H9 (cell line): ENCODE measurements at regions not wholly inside any gene's neighbourhood (a gene's known extent, or its start where the extent isn't known, plus 50 kb on each side); places are given as distances from the start of the nearest gene placed in this dataset.

Experiments used
- DNase-seq: peaks from one replicate; pipeline ENCODE4 v3.0.0-alpha.2; 2017
- H2AFZ ChIP-seq: one replicate; pipeline ENCODE4 v1.6.1; 2013; ENCODE audit warnings: mild to moderate bottlenecking, low read length, control low read depth, moderate library complexity
- H2AK5ac ChIP-seq: 2 replicates; pipeline ENCODE4 v1.6.1; 2013; ENCODE audit warnings: low read length, control low read depth, mixed read lengths; ENCODE audit not compliant: insufficient read length
- H2BK120ac ChIP-seq: one replicate; pipeline ENCODE4 v1.6.1; 2013; ENCODE audit warnings: low read depth, mild to moderate bottlenecking, low read length, control low read depth, inconsistent platforms; ENCODE audit not compliant: poor library complexity, severe bottlenecking
- H2BK12ac ChIP-seq: 2 replicates; pipeline ENCODE4 v1.6.1; 2013; ENCODE audit warnings: low read length, control low read depth, mixed read lengths, low read depth; ENCODE audit not compliant: insufficient read length
- H2BK15ac ChIP-seq: 2 replicates; pipeline ENCODE4 v1.6.1; 2013; ENCODE audit warnings: low read depth, low read length, control low read depth
- H2BK20ac ChIP-seq: one replicate; pipeline ENCODE4 v1.6.1; 2013; ENCODE audit warnings: low read depth, mild to moderate bottlenecking, low read length, control low read depth, inconsistent platforms; ENCODE audit not compliant: poor library complexity, severe bottlenecking
- H2BK5ac ChIP-seq: 2 replicates; pipeline ENCODE4 v1.6.1; 2013; ENCODE audit warnings: low read length, control low read depth, mixed read lengths; ENCODE audit not compliant: insufficient read length
- H3K14ac ChIP-seq: 2 replicates; pipeline ENCODE4 v1.6.1; 2013; ENCODE audit warnings: low read length, control low read depth; ENCODE audit not compliant: insufficient read depth
- H3K18ac ChIP-seq: 2 replicates; pipeline ENCODE4 v1.6.1; 2013; ENCODE audit warnings: low read depth, mild to moderate bottlenecking, mixed read lengths, low read length, control low read depth; ENCODE audit not compliant: insufficient read length
- H3K23ac ChIP-seq: 2 replicates; pipeline ENCODE4 v1.6.1; 2013; ENCODE audit warnings: low read length, control low read depth, mixed read lengths, low read depth; ENCODE audit not compliant: insufficient read length
- H3K23me2 ChIP-seq: 2 replicates; pipeline ENCODE4 v1.6.1; 2013; ENCODE audit warnings: low read depth, mild to moderate bottlenecking, mixed read lengths, low read length, control low read depth; ENCODE audit not compliant: insufficient read length, poor library complexity, severe bottlenecking
- H3K27ac ChIP-seq: 2 replicates; pipeline ENCODE4 v1.5.1; 2013; ENCODE audit warnings: low read length, control low read depth, mixed read lengths, low read depth; ENCODE audit not compliant: insufficient read length
- H3K27me3 ChIP-seq: 2 replicates; pipeline ENCODE4 v1.6.1; 2013; ENCODE audit warnings: low read length, control low read depth, inconsistent platforms; ENCODE audit not compliant: insufficient read depth
- H3K4ac ChIP-seq: 2 replicates; pipeline ENCODE4 v1.6.1; 2013; ENCODE audit warnings: low read depth, mild to moderate bottlenecking, control low read depth, inconsistent platforms, low read length, moderate library complexity
- H3K4me1 ChIP-seq: 2 replicates; pipeline ENCODE4 v1.6.1; 2013; ENCODE audit warnings: low read length, control low read depth, inconsistent platforms; ENCODE audit not compliant: insufficient read depth
- H3K4me2 ChIP-seq: 2 replicates; pipeline ENCODE4 v1.6.1; 2013; ENCODE audit warnings: low read length, control low read depth, mixed read lengths; ENCODE audit not compliant: insufficient read length, insufficient read depth
- H3K56ac ChIP-seq: 2 replicates; pipeline ENCODE4 v1.6.1; 2013; ENCODE audit warnings: low read depth, mild to moderate bottlenecking, mixed read lengths, low read length, control low read depth; ENCODE audit not compliant: insufficient read length
- H3K79me1 ChIP-seq: 2 replicates; pipeline ENCODE4 v1.6.1; 2013; ENCODE audit warnings: low read depth, mild to moderate bottlenecking, moderate library complexity, low read length, control low read depth, inconsistent platforms; ENCODE audit not compliant: insufficient read depth, poor library complexity, severe bottlenecking
- H3K79me2 ChIP-seq: 2 replicates; pipeline ENCODE4 v1.6.1; 2013; ENCODE audit warnings: low read length, control low read depth, inconsistent platforms; ENCODE audit not compliant: insufficient read depth
- H3K9ac ChIP-seq: 2 replicates; pipeline ENCODE4 v1.6.1; 2013; ENCODE audit warnings: low read length, control low read depth, mixed read lengths; ENCODE audit not compliant: insufficient read length; ENCODE audit errors: extremely low read depth
- H3K9me3 ChIP-seq: one replicate; pipeline ENCODE4 v1.6.1; 2013; ENCODE audit warnings: low read depth, low read length, inconsistent platforms; ENCODE audit not compliant: control insufficient read depth
- H3T11ph ChIP-seq: one replicate; pipeline ENCODE4 v1.6.1; 2013; ENCODE audit warnings: mild to moderate bottlenecking, low read length, control low read depth, inconsistent platforms
- H4K20me1 ChIP-seq: one replicate; pipeline ENCODE4 v1.6.1; 2013; ENCODE audit not compliant: control insufficient read depth, insufficient read length, insufficient read depth
- H4K5ac ChIP-seq: 2 replicates; pipeline ENCODE4 v1.6.1; 2013; ENCODE audit warnings: low read depth, mild to moderate bottlenecking, mixed read lengths, low read length, control low read depth; ENCODE audit not compliant: insufficient read length
- H4K8ac ChIP-seq: replicated peaks from 2 replicates; pipeline ENCODE4 v1.6.1; 2013; ENCODE audit warnings: low read length, control low read depth, mixed read lengths, low read depth; ENCODE audit not compliant: insufficient read length
- H4K91ac ChIP-seq: 2 replicates; pipeline ENCODE4 v1.6.1; 2013; ENCODE audit warnings: low read depth, mild to moderate bottlenecking, moderate library complexity, mixed read lengths, low read length, control low read depth; ENCODE audit not compliant: insufficient read length
- H3K27ac Mint-ChIP-seq, 3 experiments: 2 replicates in 2 of 3; 3 replicates in 1 of 3; pipeline ENCODE4 v1.8.0; 2020 to 2021; ENCODE audit warnings: mixed read lengths in 3 of 3, mild to moderate bottlenecking in 1 of 3, moderate library complexity in 1 of 3
- H3K27me3 Mint-ChIP-seq: 2 replicates; pipeline ENCODE4 v1.8.0; 2021; ENCODE audit warnings: low read depth, mild to moderate bottlenecking, moderate library complexity, mixed read lengths
- H3K36me3 Mint-ChIP-seq, 3 experiments: 2 replicates in 2 of 3; 3 replicates in 1 of 3; pipeline ENCODE4 v1.8.0; 2020 to 2021; ENCODE audit warnings: low read depth in 3 of 3, mixed read lengths in 3 of 3; ENCODE audit not compliant: insufficient read depth in 1 of 3
- H3K4me1 Mint-ChIP-seq, 2 experiments: 2 replicates each; pipeline ENCODE4 v1.8.0; 2020; ENCODE audit warnings: mixed read lengths in 2 of 2
- H3K4me3 Mint-ChIP-seq, 2 experiments: 2 replicates in 1 of 2; 3 replicates in 1 of 2; pipeline ENCODE4 v1.8.0; 2020 to 2021; ENCODE audit warnings: mild to moderate bottlenecking in 2 of 2, mixed read lengths in 2 of 2, moderate library complexity in 1 of 2
- H3K9me3 Mint-ChIP-seq, 2 experiments: 2 replicates in 1 of 2; 3 replicates in 1 of 2; pipeline ENCODE4 v1.8.0; 2020; ENCODE audit warnings: mild to moderate bottlenecking in 2 of 2, mixed read lengths in 2 of 2, moderate library complexity in 1 of 2
- CTCF ChIP-seq: fragments of 200-600 bp; sonication (generic); conservative IDR thresholded peaks from 3 replicates; pipeline ENCODE4 v1.8.0; 2021; ENCODE audit warnings: antibody characterized with exemption, mild to moderate bottlenecking
- WGBS: extraction: QIAGEN DNeasy Blood & Tissue Kit; methylation state at CpG from one replicate; pipeline ENCODE4 v1.1.7; 2013; ENCODE audit warnings: missing lambda C conversion rate, low lambda C conversion rate, mixed read lengths; ENCODE audit not compliant: insufficient read length; ENCODE audit errors: extremely low coverage; 5-methylcytosine and 5-hydroxymethylcytosine counted together

GRCh38 chr20:43316271-43316670, 126.6 kb upstream of the PTPRT start:
- Histone ChIP-seq H4K5ac (no peak overlapping the region), H4K8ac (no peak overlapping the region), H3K4ac (no peak overlapping the region), H3K79me2 (no peaks in the 10 kb centered on the region), H3K27ac (no peak overlapping the region), H2AK5ac (no peak overlapping the region), H2BK12ac (no peak overlapping the region), H3K9me3 (peaks cover 6% of the 10 kb centered on the region), H3K14ac (no peak overlapping the region), H3K4me2 (no peak overlapping the region), H3T11ph (no peak overlapping the region), H3K27me3 (no peaks in the 10 kb centered on the region), H3K56ac (no peak overlapping the region), H3K4me1 (no peaks in the 10 kb centered on the region), H2BK15ac (no peak overlapping the region), H3K9ac (no peak overlapping the region), H3K18ac (no peak overlapping the region), H3K79me1 (no peaks in the 10 kb centered on the region), H4K91ac (no peak overlapping the region), H2BK120ac (no peak overlapping the region), H3K23ac (no peak overlapping the region), H2AFZ (no peak overlapping the region), H3K23me2 (no peaks in the 10 kb centered on the region), H2BK20ac (no peak overlapping the region), H2BK5ac (no peak overlapping the region), H4K20me1 (no peaks in the 10 kb centered on the region)
- no peak for DNase-seq
- H3K4me1 Mint-ChIP-seq: peaks cover 4 to 12% of the 10 kb centered on the region in 2 experiments; a peak in 3 of 4 replicates
- H3K36me3 Mint-ChIP-seq: no peaks in the 10 kb centered on the region
- H3K9me3 Mint-ChIP-seq: no peaks in the 10 kb centered on the region; a peak in 1 of 5 replicates
- H3K27ac Mint-ChIP-seq: no peak overlapping the region
- no peak overlapping the region for H3K4me3 Mint-ChIP-seq
- TF ChIP-seq CTCF: no peak
- peaks cover 13% of the 10 kb centered on the region for H3K27me3 Mint-ChIP-seq
- WGBS: no CpG with 5 or more reads among the region's 3 CpGs
